Osteoblast (primary cell): ENCODE measurements at regions not wholly inside any gene's neighbourhood (a gene's known extent, or its start where the extent isn't known, plus 50 kb on each side); places are given as distances from the start of the nearest gene placed in this dataset.

Experiments
- DNase-seq: peaks from one replicate; pipeline ENCODE4 v3.0.0; 2011; ENCODE audit warnings: low spot score, mixed read lengths; ENCODE audit not compliant: insufficient read length; ENCODE audit errors: missing footprints
- H2AFZ ChIP-seq: 2 replicates; pipeline ENCODE4 v1.6.0; 2011; ENCODE audit warnings: mild to moderate bottlenecking, low read length
- H3K27ac ChIP-seq: 2 replicates; pipeline ENCODE4 v1.5.1; 2011; ENCODE audit warnings: mild to moderate bottlenecking, low read depth, low read length, moderate library complexity
- H3K27me3 ChIP-seq: 2 replicates; pipeline ENCODE4 v1.6.0; 2012; ENCODE audit warnings: mild to moderate bottlenecking, control low read depth, inconsistent platforms, low read length, moderate library complexity; ENCODE audit not compliant: insufficient read depth
- H3K36me3 ChIP-seq: 2 replicates; pipeline ENCODE4 v1.5.1; 2011; ENCODE audit warnings: mild to moderate bottlenecking, low read length, control low read depth, moderate library complexity; ENCODE audit not compliant: insufficient read depth
- H3K4me1 ChIP-seq: 2 replicates; pipeline ENCODE4 v1.5.1; 2011; ENCODE audit warnings: mild to moderate bottlenecking, low read length, control low read depth, moderate library complexity; ENCODE audit not compliant: insufficient read depth
- H3K4me2 ChIP-seq: 2 replicates; pipeline ENCODE4 v1.6.0; 2011; ENCODE audit warnings: mild to moderate bottlenecking, low read length; ENCODE audit not compliant: insufficient read depth
- H3K4me3 ChIP-seq: fragments of 200-600 bp; sonication (generic); 3 replicates; pipeline ENCODE4 v1.5.1; 2012; ENCODE audit warnings: mild to moderate bottlenecking, low read length, inconsistent platforms; ENCODE audit not compliant: insufficient read depth
- H3K79me2 ChIP-seq: 2 replicates; pipeline ENCODE4 v1.6.0; 2012; ENCODE audit warnings: mild to moderate bottlenecking, low read length, control low read depth, inconsistent platforms; ENCODE audit not compliant: insufficient read depth
- H3K9me3 ChIP-seq: 2 replicates; pipeline ENCODE4 v1.5.1; 2011; ENCODE audit warnings: low read depth, low read length, control low read depth
- H4K20me1 ChIP-seq: 2 replicates; pipeline ENCODE4 v1.6.0; 2012; ENCODE audit warnings: mild to moderate bottlenecking, low read length, control low read depth; ENCODE audit not compliant: insufficient read depth
- TF ChIP-seq, protein P1 (sequence below): IDR thresholded peaks from 2 replicates; pipeline ENCODE4 v1.5.1; 2011; ENCODE audit warnings: mild to moderate bottlenecking, low read depth, low read length, moderate library complexity; ENCODE audit errors: extremely low read depth

DNA sequence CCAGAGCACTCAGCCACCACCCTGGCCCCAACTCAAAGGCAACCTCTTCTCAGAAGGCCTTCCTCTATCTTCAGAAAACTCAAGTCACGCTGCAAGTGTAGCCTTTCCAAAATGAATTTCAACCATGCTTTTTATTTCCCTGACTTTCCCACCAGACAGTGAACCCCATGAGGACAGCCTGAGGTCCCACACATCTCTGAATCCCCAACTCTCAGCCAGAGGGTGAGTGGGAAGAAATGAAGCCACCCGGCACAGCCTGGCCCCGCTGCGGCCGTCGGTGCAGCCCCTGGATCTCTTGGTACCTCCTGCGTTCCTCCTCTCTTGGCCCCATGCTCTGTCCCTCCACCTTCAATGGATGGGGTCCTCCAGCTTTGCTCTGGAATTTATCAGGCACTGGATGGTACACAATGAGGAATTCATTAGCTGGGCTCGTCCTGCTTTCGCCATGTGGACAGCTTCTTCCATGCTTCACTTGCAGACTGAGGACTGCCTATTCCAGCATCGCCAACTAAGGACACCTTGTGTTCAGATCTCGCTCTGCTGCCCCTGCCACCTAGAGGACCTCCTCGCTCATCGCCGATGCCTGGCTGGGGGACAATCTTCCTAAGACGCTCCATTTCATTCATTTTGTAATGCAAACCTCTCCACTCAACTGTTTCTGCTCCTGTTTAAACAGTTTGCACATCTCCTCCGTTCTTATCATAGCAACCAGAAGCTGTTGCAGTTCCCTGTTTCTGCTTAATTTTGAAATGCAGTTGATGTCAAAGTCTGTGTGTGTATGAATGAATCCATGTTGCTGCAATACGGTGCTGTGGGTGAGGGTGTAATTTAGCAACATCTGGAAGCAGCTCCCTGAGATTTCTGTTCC is 672.1 kb downstream of the TBC1D22A start:
- Histone ChIP-seq H3K4me1 (no peaks in the 10 kb centered on the region), H3K4me3 (no peak overlapping the region), H3K27ac (no peak overlapping the region), H3K36me3 (no peaks in the 10 kb centered on the region), H3K9me3 (peaks cover 2% of the 10 kb centered on the region), H3K4me2 (no peak overlapping the region), H2AFZ (no peak overlapping the region), H3K27me3 (no peaks in the 10 kb centered on the region), H3K79me2 (no peaks in the 10 kb centered on the region), H4K20me1 (no peaks in the 10 kb centered on the region)
- no peak for DNase-seq
- TF ChIP-seq, protein P1, sequence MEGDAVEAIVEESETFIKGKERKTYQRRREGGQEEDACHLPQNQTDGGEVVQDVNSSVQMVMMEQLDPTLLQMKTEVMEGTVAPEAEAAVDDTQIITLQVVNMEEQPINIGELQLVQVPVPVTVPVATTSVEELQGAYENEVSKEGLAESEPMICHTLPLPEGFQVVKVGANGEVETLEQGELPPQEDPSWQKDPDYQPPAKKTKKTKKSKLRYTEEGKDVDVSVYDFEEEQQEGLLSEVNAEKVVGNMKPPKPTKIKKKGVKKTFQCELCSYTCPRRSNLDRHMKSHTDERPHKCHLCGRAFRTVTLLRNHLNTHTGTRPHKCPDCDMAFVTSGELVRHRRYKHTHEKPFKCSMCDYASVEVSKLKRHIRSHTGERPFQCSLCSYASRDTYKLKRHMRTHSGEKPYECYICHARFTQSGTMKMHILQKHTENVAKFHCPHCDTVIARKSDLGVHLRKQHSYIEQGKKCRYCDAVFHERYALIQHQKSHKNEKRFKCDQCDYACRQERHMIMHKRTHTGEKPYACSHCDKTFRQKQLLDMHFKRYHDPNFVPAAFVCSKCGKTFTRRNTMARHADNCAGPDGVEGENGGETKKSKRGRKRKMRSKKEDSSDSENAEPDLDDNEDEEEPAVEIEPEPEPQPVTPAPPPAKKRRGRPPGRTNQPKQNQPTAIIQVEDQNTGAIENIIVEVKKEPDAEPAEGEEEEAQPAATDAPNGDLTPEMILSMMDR = no peak

DNA sequence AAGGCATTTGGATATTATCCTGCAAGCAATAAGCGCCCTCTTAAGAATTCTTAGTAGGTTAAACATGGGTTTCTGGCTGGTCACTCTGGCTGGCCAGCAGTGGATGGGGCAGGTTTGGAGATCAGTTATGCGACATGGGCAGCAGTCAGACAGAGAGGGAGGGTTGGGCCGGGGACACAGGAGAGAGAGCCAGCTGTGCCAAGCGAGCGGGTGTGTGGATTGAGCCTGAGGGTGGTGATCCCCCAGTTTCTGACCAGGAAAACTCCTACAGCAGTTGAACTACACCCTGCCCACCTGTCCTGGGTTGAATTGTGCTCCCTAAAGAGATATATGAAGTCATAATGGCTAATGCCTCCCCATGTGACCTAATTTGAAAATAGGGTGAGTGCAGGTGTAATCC is 671.2 kb downstream of the TBC1D22A start:
- Histone ChIP-seq H3K9me3 (peaks cover 2% of the 10 kb centered on the region), H2AFZ (no peak overlapping the region), H3K27me3 (no peaks in the 10 kb centered on the region), H3K36me3 (no peaks in the 10 kb centered on the region), H4K20me1 (no peaks in the 10 kb centered on the region), H3K27ac (no peak overlapping the region), H3K4me1 (no peaks in the 10 kb centered on the region), H3K79me2 (no peaks in the 10 kb centered on the region), H3K4me2 (no peak overlapping the region), H3K4me3 (no peak overlapping the region)
- TF ChIP-seq, protein P1 = no peak
- DNase-seq = no peak

DNA sequence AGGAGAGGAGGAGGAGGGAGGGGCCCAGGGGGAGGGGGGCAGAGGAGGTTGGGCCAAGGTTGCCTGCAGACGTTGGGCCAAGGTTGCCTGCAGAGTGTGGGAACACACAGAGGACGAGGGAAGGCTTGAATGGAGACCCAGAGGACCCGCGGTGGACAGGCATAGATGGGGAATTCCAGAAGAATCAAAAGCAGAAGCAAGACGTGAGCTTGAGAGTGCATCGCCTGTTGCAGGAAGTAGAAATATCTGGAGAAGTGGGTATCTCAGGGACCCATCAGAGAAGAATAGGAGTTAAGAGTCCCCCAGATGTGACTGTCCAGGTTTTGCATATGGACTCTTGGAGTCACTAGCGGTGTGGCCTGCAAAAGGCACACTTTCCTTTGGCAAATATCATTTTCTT is 670.2 kb downstream of the TBC1D22A start:
- no peak overlapping the region for H3K4me2 ChIP-seq
- no peak overlapping the region for H3K4me3 ChIP-seq
- no peaks in the 10 kb centered on the region for H3K36me3 ChIP-seq
- no peaks in the 10 kb centered on the region for H3K27me3 ChIP-seq
- TF ChIP-seq, protein P1 = no peak
- DNase-seq = no peak
- H3K4me1 ChIP-seq = no peaks in the 10 kb centered on the region
- no peaks in the 10 kb centered on the region for H4K20me1 ChIP-seq
- no peak overlapping the region for H2AFZ ChIP-seq
- no peak overlapping the region for H3K27ac ChIP-seq
- no peaks in the 10 kb centered on the region for H3K79me2 ChIP-seq
- H3K9me3 ChIP-seq = peaks cover 2% of the 10 kb centered on the region
